Suppressor macrophage treated with lipopolysaccharide for 1 hour (primary cell): ENCODE measurements at regions not wholly inside any gene's neighbourhood (a gene's known extent, or its start where the extent isn't known, plus 50 kb on each side); places are given as distances from the start of the nearest gene placed in this dataset.

Source experiments
- DNase-seq, 3 donors: peaks; one replicate each; pipeline ENCODE4 v3.0.0-alpha.2; 2020 to 2022

- no peak for DNase-seq
Observed at GRCh38 chr11:123253911-123254310, 58.9 kb upstream of the CLMP start.

GRCh38 chr11:123253223-123253622 is 58.2 kb upstream of the CLMP start:
- DNase-seq: no peak

- DNase-seq: no peak
Observed at GRCh38 chr11:123251657-123252344, 56.8 kb upstream of the CLMP start.

- DNase-seq: no peak
Observed at GRCh38 chr11:123250892-123251656, 56.0 kb upstream of the CLMP start.

- no peak for DNase-seq
Observed at GRCh38 chr11:123249354-123249753, 54.3 kb upstream of the CLMP start.

GRCh38 chr11:123247813-123248379 is 52.8 kb upstream of the CLMP start:
- DNase-seq: no peak

- DNase-seq: no peak
Observed at GRCh38 chr11:123247496-123247799, 52.4 kb upstream of the CLMP start.

GRCh38 chr11:123246749-123247495 is 51.9 kb upstream of the CLMP start:
- DNase-seq: peak; percentile 81 to 91 (median 91)

- DNase-seq: no peak
Observed at GRCh38 chr11:123245567-123245966, 50.5 kb upstream of the CLMP start.
